CD8-positive, alpha-beta memory T cell (primary cell): ENCODE measurements at regions not wholly inside any gene's neighbourhood (a gene's known extent, or its start where the extent isn't known, plus 50 kb on each side); places are given as distances from the start of the nearest gene placed in this dataset.
"Not testable (repeated sequence)": the region's sequence is repeated elsewhere in the genome, so short reads cannot be mapped to it uniquely, and the experiment has no call there.

ENCODE experiments used
- CTCF ChIA-PET: fragments of 350-600 bp; sonication (Branson Sonifier 250); formaldehyde crosslinking; loops from one replicate; lab custom pipeline; 2021; ENCODE audit warnings: antibody characterized with exemption; lab: Charles Lee
- POLR2A ChIA-PET: fragments of 350-600 bp; sonication (Branson Sonifier 250); formaldehyde crosslinking; loops from one replicate; lab custom pipeline; 2021; ENCODE audit warnings: antibody characterized with exemption; lab: Charles Lee
- DNase-seq, 5 donors: peaks; one replicate each; pipeline versions ENCODE4 v3.0.0 to v3.0.0-alpha.2; 2020 to 2022; ENCODE audit warnings: mixed read lengths in 1 of 5
- H3K27ac ChIP-seq: one replicate; pipeline ENCODE4 v1.7.0; 2013; ENCODE audit warnings: low read depth, mild to moderate bottlenecking, low read length, moderate library complexity
- H3K27me3 ChIP-seq: 2 replicates; pipeline ENCODE4 v1.7.0; 2013; ENCODE audit warnings: low read length, mild to moderate bottlenecking; ENCODE audit not compliant: insufficient read depth, poor library complexity, severe bottlenecking
- H3K36me3 ChIP-seq: 2 replicates; pipeline ENCODE4 v1.7.0; 2013; ENCODE audit warnings: mild to moderate bottlenecking, low read length, moderate library complexity; ENCODE audit not compliant: insufficient read depth
- H3K4me1 ChIP-seq: 2 replicates; pipeline ENCODE4 v1.7.0; 2013; ENCODE audit warnings: mild to moderate bottlenecking, low read length, moderate library complexity; ENCODE audit not compliant: insufficient read depth
- H3K4me3 ChIP-seq: 2 replicates; pipeline ENCODE4 v1.7.0; 2013; ENCODE audit warnings: mild to moderate bottlenecking, low read length
- H3K9me3 ChIP-seq: 2 replicates; pipeline ENCODE4 v1.7.0; 2013; ENCODE audit warnings: mild to moderate bottlenecking, low read length
- H3K27ac Mint-ChIP-seq, 8 donors: one replicate each; pipeline ENCODE4 v1.8.0; 2020 to 2021; ENCODE audit warnings: mixed read lengths in 8 of 8, mild to moderate bottlenecking in 6 of 8, inconsistent platforms in 3 of 8, moderate library complexity in 3 of 8
- H3K27me3 Mint-ChIP-seq, 2 donors: one replicate each; pipeline ENCODE4 v1.8.0; 2020 to 2021; ENCODE audit warnings: mixed read lengths in 2 of 2, mild to moderate bottlenecking in 1 of 2, moderate library complexity in 1 of 2
- H3K36me3 Mint-ChIP-seq, 3 donors: one replicate each; pipeline ENCODE4 v1.8.0; 2020 to 2021; ENCODE audit warnings: mixed read lengths in 3 of 3, inconsistent platforms in 1 of 3, mild to moderate bottlenecking in 1 of 3
- H3K4me1 Mint-ChIP-seq, 3 donors: one replicate each; pipeline ENCODE4 v1.8.0; 2020 to 2021; ENCODE audit warnings: mixed read lengths in 3 of 3, inconsistent platforms in 1 of 3, mild to moderate bottlenecking in 1 of 3
- H3K4me3 Mint-ChIP-seq, 7 donors: one replicate each; pipeline ENCODE4 v1.8.0; 2020 to 2021; ENCODE audit warnings: mixed read lengths in 7 of 7, mild to moderate bottlenecking in 6 of 7, moderate library complexity in 4 of 7, inconsistent platforms in 2 of 7
- H3K9me3 Mint-ChIP-seq, 5 donors: one replicate each; pipeline ENCODE4 v1.8.0; 2020 to 2022; ENCODE audit warnings: mixed read lengths in 5 of 5, mild to moderate bottlenecking in 3 of 5, moderate library complexity in 2 of 5, inconsistent platforms in 1 of 5

DNA sequence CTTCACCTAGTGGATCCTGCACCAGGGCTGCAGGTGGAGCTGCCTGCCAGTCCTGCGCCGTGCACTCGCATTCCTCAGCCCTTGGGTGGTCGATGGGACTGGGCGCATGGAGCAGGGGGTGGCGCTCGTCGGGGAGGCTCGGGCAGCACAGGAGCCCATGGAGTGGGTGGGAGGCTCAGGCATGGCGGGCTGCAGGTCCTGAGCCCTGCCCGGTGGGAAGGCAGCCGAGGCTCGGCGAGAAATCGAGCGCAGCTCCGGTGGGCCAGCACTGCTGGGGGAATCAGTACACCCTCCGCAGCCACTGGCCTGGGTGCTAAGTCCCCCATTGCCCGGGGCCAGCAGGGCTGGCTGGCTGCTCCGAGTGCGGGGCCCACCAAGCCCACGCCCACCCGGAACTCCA is 182.2 kb upstream of the LHX8 start:
- H3K36me3 Mint-ChIP-seq = not testable (repeated sequence)

DNA sequence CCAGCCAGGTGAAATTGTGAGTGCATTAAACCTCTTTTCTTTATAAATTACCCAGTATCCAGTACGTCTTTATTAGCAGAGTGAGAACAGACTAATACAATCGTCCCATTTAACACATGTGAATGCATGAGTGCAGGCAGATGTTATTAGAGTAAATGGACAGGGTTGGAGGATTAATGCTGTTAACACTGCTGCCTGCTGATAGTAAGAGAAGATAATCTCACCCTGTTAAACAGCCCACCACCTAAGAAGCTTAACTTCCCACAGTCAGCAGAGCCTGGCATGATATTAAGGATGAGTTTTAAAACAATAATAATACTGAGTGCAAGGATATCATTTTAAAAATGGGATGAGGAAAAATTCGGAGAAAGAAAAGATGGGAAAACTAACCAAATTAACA is 181.4 kb upstream of the LHX8 start:
- H3K36me3 Mint-ChIP-seq = no peaks in the 10 kb centered on the region
- no peaks in the 10 kb centered on the region for H3K27me3 Mint-ChIP-seq
- ChIA-PET POLR2A (no interaction called here), CTCF (no interaction called here)
- Histone ChIP-seq H3K4me1 (no peaks in the 10 kb centered on the region), H3K36me3 (no peaks in the 10 kb centered on the region), H3K27me3 (no peaks in the 10 kb centered on the region), H3K27ac (no peak overlapping the region), H3K4me3 (no peak overlapping the region), H3K9me3 (no peaks in the 10 kb centered on the region)
- H3K9me3 Mint-ChIP-seq = peaks cover 0 to 4% (median 2%) of the 10 kb centered on the region in 5 donors
- no peaks in the 10 kb centered on the region for H3K4me1 Mint-ChIP-seq
- no peak overlapping the region for H3K27ac Mint-ChIP-seq
- DNase-seq = no peak
- H3K4me3 Mint-ChIP-seq = no peak overlapping the region

More for the DNA sequence above, 182.2 kb upstream of the LHX8 start:
- H3K4me1 ChIP-seq, DNase-seq, H3K4me3 ChIP-seq, H3K27me3 Mint-ChIP-seq, CTCF ChIA-PET, H3K27ac ChIP-seq, H3K36me3 ChIP-seq, H3K27ac Mint-ChIP-seq, POLR2A ChIA-PET, H3K9me3 Mint-ChIP-seq, H3K27me3 ChIP-seq, H3K4me3 Mint-ChIP-seq, H3K4me1 Mint-ChIP-seq, H3K9me3 ChIP-seq: not testable (repeated sequence)

DNA sequence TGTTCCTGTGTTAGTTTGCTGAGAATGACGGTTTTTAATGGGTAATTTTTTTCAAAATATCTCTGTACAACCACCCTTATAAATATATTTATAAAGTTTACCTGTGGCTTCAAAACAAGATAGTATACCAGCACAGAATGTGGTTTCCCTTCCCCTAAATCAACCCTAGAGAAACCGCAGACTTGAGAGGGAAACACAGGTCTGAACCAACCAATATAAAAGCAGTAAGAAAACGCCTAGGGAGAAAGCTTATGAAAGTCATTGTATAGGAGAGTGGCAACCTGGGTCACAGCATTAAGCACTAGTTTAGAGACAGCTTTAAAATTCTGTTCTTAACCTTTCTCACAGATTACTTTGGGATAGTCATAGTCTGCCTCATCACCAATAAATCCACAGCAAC is 180.6 kb upstream of the LHX8 start:
- Mint-ChIP-seq H3K36me3 (no peaks in the 10 kb centered on the region), H3K4me1 (no peaks in the 10 kb centered on the region), H3K9me3 (peaks cover 0 to 4% (median 2%) of the 10 kb centered on the region in 5 donors), H3K4me3 (no peak overlapping the region), H3K27me3 (no peaks in the 10 kb centered on the region), H3K27ac (no peak overlapping the region)
- Histone ChIP-seq H3K36me3 (no peaks in the 10 kb centered on the region), H3K27me3 (no peaks in the 10 kb centered on the region), H3K4me3 (no peak overlapping the region), H3K4me1 (no peaks in the 10 kb centered on the region), H3K27ac (no peak overlapping the region), H3K9me3 (no peaks in the 10 kb centered on the region)
- CTCF ChIA-PET = no interaction called here
- POLR2A ChIA-PET = no interaction called here
- no peak for DNase-seq

DNA sequence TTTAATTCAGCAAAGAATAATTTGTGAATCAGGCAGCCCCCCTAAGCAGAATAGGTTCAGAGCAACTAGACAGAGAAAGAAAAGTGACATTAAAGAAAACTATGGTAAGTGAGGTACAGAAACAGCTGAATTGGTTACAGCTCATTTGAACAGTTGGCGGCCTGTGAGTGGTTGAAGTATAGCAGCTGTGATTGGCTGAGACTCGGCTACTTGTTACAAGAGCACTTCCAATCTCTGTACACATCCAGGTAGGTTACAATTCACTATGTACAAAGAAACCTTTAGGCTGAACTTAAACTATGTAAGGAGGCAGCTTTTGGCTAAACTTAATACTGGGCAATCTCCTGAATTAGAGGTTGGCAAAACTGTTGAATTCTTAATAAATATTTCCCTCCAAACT is 171.1 kb upstream of the LHX8 start:
- H3K27ac Mint-ChIP-seq = no peak overlapping the region
- no peaks in the 10 kb centered on the region for H3K36me3 ChIP-seq
- no peak overlapping the region for H3K4me3 ChIP-seq
- no peak overlapping the region for H3K4me3 Mint-ChIP-seq
- CTCF ChIA-PET = no interaction called here
- H3K27me3 Mint-ChIP-seq = no peaks in the 10 kb centered on the region
- POLR2A ChIA-PET = no interaction called here
- DNase-seq = no peak
- H3K27me3 ChIP-seq = no peaks in the 10 kb centered on the region
- H3K36me3 Mint-ChIP-seq = no peaks in the 10 kb centered on the region
- no peaks in the 10 kb centered on the region for H3K4me1 Mint-ChIP-seq
- H3K27ac ChIP-seq = no peak overlapping the region
- peaks cover 0 to 8% (median 0%) of the 10 kb centered on the region in 5 donors for H3K9me3 Mint-ChIP-seq
- H3K9me3 ChIP-seq = no peaks in the 10 kb centered on the region
- no peaks in the 10 kb centered on the region for H3K4me1 ChIP-seq

DNA sequence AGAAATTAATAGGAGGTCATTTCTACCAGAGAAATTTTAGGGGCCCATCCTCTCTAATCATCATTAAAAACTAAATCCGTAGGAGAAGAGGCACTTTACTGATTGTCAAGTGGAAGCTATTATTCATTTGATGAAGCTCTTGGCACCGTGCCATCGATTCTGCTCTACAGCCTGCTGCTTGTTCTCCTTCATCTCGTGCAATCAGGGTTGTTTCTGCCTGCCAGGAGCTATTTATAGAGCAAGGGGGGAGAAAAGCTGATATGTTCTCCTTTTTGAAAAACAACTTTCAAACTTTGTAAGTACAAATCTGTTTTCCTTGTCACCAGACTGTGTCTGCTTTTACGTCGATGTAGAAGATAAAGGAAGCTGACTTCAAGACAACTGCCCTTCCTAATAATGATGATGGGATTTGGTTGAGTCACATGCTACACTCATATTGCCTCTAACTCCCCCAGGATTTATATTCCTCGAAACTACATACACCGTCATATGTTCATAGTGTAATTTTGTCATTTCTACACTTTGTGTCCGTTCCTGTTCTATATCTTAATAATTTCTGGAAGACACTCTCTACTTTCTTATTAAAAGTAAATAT is 169.6 kb upstream of the LHX8 start:
- Mint-ChIP-seq H3K36me3 (no peaks in the 10 kb centered on the region), H3K27me3 (no peaks in the 10 kb centered on the region), H3K9me3 (peaks cover 0 to 5% (median 0%) of the 10 kb centered on the region in 5 donors), H3K4me1 (no peaks in the 10 kb centered on the region), H3K4me3 (no peak overlapping the region), H3K27ac (no peak overlapping the region)
- Histone ChIP-seq H3K27me3 (no peaks in the 10 kb centered on the region), H3K9me3 (no peaks in the 10 kb centered on the region), H3K27ac (no peak overlapping the region), H3K4me1 (no peaks in the 10 kb centered on the region), H3K4me3 (no peak overlapping the region), H3K36me3 (no peaks in the 10 kb centered on the region)
- CTCF ChIA-PET = no interaction called here
- DNase-seq = no peak
- POLR2A ChIA-PET = no interaction called here

DNA sequence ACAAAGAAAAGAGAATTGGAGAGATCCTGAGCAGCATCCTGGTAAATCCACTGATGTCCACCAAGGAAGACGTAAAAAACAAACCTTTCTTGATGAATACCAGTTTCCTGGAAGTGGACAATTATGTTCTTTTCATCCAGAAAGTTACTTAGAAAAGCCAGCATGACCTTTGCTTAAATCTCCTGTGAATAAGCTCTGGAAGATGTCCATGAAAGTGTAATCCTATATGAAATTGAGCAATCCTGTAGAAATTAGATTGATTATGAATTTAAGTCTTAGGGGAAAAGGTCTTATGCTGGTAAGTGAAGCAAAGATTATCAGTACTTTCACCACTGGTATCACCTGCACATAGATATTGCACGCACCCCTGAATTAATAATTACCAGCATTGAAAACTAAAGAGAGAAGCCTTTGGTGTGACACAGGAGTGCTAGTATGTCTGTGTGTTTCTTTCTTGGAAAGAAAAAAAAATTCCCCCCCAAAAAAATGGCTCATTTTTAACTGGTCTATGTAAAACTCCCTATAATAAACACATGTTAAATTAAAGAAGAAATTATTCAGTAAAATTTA is 164.5 kb upstream of the LHX8 start:
- H3K4me1 ChIP-seq = no peaks in the 10 kb centered on the region
- H3K27me3 Mint-ChIP-seq = no peaks in the 10 kb centered on the region
- H3K4me3 Mint-ChIP-seq = no peak overlapping the region
- peaks cover 0 to 12% (median 0%) of the 10 kb centered on the region in 5 donors for H3K9me3 Mint-ChIP-seq
- ChIA-PET CTCF (no interaction called here), POLR2A (no interaction called here)
- no peak for DNase-seq
- H3K27me3 ChIP-seq = no peaks in the 10 kb centered on the region
- H3K4me1 Mint-ChIP-seq = no peaks in the 10 kb centered on the region
- H3K27ac Mint-ChIP-seq = no peak overlapping the region
- no peak overlapping the region for H3K4me3 ChIP-seq
- no peaks in the 10 kb centered on the region for H3K36me3 Mint-ChIP-seq
- no peaks in the 10 kb centered on the region for H3K36me3 ChIP-seq
- H3K27ac ChIP-seq = no peak overlapping the region
- no peaks in the 10 kb centered on the region for H3K9me3 ChIP-seq

DNA sequence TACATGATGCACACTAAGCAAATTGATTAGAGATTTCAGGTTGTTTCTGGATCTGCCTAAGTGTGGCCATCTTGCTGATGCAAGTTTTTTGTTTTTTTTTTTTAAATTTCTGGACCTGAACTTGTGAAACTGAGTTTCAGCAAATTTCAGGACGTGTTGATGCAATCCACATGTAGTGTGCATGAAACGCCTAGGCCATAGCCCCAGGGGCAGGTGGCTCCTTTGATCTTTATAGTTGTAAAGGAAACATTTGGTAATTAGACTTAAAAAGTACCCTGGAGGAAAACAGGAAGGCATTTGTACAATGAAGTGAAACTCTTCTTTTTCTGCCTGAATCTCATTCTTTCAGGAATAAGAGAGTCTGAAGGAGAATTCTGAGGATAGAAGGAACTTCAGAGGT is 162.2 kb upstream of the LHX8 start:
- Mint-ChIP-seq H3K9me3 (peaks cover 0 to 18% (median 0%) of the 10 kb centered on the region in 5 donors), H3K4me3 (no peak overlapping the region), H3K4me1 (no peaks in the 10 kb centered on the region), H3K36me3 (no peaks in the 10 kb centered on the region), H3K27me3 (no peaks in the 10 kb centered on the region), H3K27ac (no peak overlapping the region)
- ChIA-PET POLR2A (no interaction called here), CTCF (no interaction called here)
- Histone ChIP-seq H3K4me1 (no peaks in the 10 kb centered on the region), H3K27me3 (no peaks in the 10 kb centered on the region), H3K36me3 (no peaks in the 10 kb centered on the region), H3K4me3 (no peak overlapping the region), H3K27ac (no peak overlapping the region), H3K9me3 (no peaks in the 10 kb centered on the region)
- no peak for DNase-seq

DNA sequence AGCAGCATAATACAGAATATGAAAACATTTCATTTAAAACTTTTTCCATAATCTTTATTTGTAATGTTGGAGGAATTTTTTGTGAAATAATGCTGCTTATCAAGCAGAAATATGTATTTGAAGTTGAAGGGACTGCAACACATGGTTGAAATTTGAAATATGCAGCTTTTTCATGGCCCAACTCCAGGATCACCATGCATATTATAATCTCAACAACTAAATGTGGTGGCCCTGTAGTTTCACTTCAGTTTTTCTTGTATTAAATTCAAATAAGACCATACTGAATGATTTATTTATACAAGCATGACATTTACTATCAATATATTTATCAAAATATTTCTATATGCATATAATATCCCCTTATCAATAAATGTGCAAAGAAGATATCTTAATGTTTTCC is 157.7 kb upstream of the LHX8 start:
- Mint-ChIP-seq H3K4me3 (no peak overlapping the region), H3K36me3 (no peaks in the 10 kb centered on the region), H3K27ac (no peak overlapping the region), H3K9me3 (peaks cover 0 to 15% (median 2%) of the 10 kb centered on the region in 5 donors), H3K27me3 (no peaks in the 10 kb centered on the region), H3K4me1 (no peaks in the 10 kb centered on the region)
- Histone ChIP-seq H3K4me1 (no peaks in the 10 kb centered on the region), H3K4me3 (no peak overlapping the region), H3K9me3 (no peaks in the 10 kb centered on the region), H3K27ac (no peak overlapping the region), H3K27me3 (no peaks in the 10 kb centered on the region), H3K36me3 (no peaks in the 10 kb centered on the region)
- CTCF ChIA-PET = no interaction called here
- POLR2A ChIA-PET = no interaction called here
- no peak for DNase-seq
